NCI-H2107 treated with DMSO at 0.1 percent for 48 hours (cell line): ENCODE measurements at regions not wholly inside any gene's neighbourhood (a gene's known extent, or its start where the extent isn't known, plus 50 kb on each side); places are given as distances from the start of the nearest gene placed in this dataset.

Experiments
- DNase-seq: peaks from one replicate; lab custom pipeline; 2025; ENCODE audit not compliant: unreplicated experiment; lab: John Stamatoyannopoulos, UW

DNA sequence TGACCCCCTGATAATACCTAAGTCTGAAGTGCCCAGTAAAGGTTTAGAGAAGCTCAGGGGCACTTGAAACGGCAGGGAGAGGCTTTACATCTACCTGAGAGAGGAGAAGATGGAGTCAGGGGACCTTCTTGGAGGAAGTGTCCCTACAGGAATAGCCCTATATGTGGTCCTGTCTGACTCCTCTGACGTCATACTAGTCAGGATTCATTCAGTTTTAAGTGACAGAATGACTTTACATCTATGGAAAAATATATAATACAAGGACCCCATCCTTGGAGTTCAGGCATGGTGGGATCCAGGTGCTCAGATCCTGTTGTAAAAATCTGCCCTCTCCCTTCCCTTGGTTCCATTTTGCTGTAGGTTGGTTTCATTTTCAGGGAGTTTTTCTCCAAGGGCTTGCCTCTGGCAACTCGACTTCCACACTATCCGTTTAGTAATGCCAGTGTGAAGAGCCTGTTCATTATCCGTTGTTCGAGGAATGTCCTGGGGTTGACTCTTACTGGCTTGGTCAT is 205.6 kb downstream of the IRF8 start:
- no peak for DNase-seq

DNA sequence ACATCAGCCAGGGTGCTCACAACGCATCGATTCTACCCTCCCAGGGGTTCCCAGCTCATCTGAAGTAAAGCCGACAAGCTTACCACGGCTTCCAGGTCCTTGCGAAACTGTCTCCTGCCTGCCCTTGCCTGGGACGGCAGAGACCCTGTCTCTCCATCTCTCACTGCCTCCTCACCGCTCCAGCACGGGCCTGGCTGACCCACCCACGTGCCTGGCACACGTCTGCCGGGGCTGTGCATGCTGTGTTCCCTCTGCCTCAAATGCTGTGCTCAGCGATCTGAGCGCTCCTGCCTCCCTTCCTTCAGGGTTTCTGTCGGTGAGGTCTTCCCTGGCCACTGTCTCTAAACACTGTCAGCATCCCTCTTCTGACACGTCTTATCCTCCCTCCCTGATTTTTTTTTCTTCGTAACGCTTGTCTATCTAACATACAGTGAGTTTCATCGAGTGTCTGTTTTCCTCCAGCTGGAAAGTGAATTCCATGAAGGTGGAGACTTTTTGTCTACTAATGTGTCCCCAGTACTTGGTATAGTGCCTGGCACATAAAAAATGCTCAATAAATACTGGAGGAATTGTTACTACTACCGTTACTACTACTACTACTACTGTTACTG is 208.4 kb downstream of the IRF8 start:
- DNase-seq, result no peak

DNA sequence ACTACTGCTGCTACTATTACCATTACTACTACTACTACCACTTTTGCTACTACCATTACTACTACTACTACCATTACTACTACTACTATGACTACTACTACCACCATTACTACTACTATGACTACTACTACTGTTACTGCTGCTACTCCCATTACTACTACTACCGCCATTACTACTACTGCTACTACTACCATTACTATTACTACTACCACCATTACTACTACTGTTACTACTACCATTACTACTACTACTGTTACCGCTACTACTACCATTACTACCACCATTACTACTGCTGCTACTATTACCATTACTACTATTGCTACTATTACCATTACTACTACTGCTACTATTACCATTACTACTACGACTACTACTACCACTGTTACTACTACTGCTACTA is 209.1 kb downstream of the IRF8 start:
- DNase-seq, result no peak

DNA sequence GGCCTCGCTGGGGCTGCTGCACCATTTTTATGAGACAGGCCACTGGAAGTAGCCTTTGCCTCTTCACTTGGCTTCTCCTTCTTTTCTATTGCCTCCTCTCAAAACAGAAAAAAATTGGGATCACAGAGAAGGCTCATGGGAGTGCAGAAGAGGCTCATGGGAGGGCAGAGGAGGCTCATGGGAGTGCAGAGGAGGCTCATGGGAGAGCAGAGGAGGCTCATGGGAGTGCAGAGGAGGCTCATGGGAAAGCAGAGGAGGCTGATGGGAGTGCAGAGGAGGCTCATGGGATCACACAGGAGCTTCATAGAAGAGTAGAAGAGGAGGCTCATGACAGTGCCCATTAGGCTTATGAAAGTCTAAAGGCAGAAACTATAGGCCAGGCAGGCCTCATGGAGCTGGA is 211.2 kb downstream of the IRF8 start:
- no peak for DNase-seq

DNA sequence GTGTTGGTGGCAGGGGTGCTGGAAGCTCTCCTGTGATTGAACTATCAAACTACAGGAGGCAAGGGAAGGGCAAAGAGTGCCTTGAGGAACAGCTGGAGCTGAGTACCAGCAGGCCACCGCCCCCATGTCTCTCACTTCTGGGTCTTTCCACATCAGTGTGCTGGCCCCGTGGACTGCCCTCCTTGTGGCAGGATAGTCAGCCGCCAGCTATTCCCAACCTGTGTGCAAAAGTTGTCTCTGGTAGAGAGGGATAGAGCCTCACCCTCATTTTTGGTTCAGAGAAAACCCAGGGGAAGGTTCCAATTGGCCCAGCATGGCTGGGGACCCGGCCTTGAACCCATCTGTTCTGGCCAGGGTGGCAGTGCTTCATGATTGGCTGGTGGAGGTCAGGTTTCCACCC is 211.8 kb downstream of the IRF8 start:
- no peak for DNase-seq

DNA sequence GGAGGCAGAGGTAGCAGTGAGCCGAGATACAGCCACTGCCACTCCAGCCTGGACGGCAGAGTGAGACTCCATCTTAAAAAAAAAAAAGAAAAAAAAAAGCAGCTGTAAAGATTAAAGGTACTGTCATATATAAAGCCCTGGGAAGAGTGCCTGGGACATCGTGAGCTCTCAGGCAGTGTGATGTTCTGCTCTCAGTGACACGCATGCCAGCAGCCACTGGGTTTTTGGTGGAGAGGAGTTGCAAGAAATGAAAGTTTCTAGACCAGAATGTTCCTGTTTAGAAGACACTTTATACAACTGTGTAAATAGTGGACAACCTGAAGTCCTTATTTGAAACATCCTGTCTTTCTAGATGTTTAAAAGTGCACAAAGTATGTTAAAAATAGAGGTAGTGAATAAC is 213.2 kb downstream of the IRF8 start:
- no peak for DNase-seq

DNA sequence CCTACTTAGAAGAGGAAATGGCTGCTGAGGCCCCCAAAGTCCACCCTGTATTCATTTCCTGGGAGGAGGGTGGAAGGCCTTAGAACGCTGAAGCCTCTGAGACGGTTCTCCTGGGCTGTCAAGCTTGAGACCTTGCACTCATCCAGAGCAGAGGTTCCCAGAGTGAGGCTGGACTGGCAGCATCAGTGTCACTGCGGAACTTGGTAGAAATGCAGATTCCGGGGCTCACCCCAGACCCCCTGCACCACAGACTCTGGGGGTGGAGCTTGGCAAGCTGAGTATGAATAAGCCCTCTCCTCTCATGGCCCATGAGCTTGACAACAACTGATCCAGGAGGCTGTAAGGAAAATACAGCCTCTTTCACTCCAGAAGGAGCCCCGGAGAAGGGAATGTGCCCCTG is 218.3 kb downstream of the IRF8 start:
- DNase-seq, result no peak

DNA sequence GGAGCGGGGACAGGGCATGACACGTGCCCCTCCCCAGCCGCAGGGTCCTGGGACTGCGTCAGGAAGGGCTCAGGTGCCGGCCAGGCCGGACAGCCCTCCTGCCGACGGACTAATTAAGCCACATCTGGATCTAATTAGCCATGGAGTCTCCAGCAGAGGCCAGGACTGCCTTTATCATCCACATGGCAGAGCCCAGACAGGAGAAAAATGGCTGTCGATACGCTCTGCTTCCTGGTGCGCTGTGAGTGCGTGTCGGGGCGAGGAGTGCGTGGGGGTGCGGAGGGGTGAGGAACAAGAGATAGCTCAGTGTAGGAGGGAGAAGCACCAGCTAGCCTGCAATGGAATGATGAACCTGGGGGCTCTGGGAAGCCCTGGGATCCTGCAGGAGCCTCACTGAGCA is 218.8 kb downstream of the IRF8 start:
- DNase-seq, result no peak

DNA sequence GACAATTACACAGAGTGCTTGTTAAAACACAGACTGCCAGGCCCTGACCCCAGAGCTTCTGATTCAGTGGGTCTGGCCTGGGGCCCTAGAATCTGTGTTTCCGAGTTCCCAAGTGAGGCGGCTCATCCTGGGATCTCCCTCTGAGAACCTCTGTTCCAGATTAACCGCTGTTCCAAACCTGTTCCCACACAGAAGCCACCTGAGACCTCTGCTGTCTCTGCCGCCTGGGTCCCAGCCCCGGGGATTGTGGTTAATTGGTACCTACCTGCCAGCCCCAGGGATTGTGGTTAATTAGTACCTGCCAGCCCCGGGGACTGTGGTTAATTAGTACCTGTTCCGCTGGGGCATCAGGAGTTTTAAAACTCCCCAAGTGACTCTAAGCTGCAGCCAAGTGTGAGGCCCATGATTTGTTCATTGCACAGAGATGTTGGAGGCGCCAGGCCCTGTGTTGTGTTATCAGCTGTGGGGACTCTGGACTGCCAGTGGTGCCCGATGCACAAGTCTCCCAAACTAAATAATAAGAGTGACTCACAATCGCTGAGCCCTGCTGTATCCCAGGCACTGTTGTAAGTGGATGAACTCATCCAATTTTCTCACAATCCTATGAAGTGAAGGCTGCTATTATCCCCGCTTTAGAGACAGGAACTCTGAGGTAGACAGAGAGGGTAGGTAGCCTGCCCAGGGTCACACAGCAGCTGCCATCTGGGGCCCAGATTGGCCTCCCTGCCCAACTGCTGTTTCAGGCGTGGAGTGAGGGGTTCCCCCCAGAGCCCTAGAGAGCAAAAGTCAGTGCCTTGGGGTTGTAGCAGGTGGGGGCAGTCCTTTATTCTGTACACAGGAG is 219.7 kb downstream of the IRF8 start:
- no peak for DNase-seq

DNA sequence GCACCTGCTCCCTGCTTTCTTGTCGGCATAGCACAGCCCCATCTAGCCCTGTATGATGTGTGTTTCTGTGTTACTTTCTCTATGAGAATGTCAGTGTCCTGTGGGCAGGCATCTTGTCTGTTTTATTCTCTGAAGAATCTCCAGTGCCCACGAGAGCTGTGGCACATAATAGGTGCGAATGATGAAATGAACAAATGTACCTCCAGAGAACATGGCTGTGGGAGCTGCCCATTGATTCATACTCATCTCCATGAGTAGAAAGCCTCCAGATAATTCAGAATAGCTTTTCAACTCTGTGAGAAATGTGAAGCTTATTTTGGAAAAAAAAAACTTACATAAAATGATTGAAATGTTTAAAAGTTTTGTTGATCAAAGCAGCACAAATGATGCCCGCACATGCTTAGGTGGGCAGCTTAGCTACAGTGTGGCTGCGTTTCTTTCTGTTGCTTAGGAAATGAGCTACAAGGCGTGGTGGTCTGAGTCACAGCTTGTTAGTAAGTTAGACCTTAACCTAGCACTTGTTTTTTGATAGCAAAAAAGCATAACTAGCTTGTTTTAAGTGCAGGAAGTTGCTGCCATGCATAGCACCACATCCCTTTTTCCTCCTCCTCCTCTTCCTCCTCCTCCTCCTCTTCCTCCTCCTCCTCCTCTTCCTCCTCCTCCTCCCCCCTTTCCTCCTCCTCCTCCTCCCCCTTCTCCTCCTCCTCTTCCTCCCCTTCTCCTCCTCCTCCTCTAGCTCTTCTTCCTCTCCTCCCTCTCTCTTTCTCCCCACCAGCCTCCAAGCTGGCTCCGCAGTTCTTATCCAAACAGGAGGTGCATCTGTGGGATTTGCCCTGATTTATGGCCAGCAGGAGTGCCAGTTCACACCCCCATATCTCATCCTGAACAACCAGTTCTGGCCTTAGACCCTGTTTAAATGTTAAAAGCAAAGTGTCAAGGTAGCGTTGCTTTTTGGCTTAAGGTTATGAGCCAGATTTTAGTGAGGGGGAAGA is 221.5 kb downstream of the IRF8 start:
- DNase-seq, result no peak

DNA sequence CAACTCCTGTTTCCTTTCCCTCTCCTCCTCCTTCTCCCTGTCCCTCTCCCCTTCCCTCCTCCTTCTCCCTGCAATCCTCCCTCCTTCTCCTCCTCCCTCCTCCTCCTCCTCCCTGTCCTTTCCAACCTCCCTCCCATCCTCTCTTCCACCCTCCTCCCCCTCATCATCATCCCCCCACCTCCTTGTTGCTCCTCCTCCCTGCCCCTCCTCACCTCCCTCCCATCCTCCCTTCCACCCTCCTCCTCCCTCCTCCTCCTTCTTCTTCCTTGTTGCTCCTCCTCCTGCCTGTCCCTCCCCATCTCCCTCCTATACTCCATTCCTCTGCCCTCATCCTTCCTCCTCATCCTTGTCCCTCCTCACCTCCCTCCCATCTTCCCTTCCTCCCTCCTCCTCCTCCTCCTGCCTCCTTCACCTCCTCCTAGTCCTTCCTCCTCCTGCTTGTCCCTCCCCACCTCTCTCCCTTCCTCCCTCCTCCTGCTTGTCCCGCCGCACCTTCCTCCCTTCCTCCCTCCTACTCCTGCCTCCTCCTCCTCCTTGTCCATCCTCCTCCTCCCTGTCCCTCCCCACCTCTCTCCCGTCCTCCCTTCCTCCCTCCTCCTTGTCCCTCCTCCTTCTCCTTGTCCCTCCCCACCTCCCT is 222.5 kb downstream of the IRF8 start:
- no peak for DNase-seq

DNA sequence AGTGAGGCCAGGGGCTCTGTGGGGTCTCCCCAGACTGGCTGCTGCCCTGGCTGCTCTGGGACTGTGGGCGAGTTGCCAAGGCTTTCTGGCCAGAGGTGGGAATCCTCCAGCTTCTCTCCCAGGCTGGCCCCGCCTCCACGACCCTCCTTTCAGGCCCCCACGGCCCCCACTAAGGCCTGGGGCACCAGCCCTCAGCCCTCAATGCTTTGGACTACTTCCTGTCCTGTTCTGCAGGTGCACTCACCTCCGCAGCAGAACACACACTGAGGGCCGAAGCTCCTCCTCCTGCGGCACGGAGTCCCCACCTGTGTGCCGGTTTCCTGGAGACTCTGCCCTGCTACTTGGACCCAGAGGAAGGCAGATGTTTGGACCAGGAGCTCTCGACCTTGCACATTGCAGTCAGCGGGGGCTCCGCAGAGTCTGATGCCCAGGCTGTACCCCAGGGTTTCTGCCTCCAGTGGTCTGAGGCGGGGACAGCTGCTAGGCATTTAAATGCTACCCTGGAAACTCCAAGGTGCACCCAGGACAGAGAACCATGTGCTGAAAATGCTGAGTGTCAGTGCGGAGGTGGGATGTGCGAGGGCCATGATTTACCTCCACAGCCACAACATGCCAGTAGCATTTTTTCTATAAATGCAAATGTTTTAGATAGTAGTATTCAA is 223.8 kb downstream of the IRF8 start:
- DNase-seq, result no peak

DNA sequence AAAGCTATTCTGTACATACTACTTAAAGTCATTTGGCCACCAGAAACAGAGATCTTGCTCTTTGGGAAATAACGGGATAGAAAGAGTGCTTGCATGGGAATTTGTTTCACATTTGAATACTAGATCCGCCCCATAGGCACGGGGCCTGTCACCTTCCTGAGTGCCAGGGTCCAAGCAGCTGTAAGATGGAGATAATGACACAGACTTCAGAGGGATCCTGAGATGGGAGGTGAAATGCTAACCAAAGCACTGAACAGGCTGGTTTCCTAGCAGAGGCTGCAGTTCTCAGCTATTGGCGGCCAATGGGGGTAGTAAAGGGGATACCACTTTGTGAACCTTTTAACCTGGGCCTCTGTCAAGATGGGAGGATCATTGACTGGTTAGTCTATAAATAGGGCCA is 225.4 kb downstream of the IRF8 start:
- DNase-seq, result no peak

DNA sequence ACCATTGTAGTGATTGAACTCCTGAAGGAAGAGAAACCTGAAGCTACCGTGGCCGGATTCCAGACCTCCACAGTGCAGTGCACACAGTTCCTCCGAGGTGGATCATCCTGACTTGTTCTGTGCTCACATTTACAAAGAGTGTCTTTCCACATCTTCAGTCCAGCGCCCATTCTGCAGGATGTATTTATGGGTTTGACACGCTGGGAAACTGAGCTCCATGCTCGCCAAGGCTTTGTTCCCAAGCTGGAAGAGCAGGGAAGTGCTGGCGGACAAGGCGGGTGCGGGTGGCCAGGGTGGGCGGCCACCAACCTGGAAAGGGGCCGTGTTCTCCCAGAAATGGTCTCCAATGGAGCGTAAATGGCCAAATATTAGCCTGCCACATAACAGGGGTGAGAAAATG is 227.9 kb downstream of the IRF8 start:
- DNase-seq, result no peak

DNA sequence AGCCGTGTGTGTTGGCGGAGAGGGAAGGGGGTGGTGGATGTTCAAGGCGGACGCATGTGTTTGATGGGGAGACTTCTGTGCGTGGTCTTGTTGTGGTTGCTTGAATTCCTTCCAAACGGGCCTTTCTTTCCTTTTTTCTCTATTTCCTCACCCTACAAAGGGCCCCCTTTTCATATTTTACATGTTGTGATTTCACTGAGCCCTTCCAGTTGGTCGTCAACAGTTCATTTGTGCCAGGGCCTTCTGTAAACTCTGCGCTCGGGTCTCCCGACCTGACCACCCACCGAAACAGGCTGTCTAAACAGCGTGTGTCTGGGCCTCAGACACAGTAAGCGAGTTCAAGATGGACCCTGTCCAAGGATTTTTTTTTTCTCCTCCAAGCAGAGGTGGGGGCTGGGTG is 228.4 kb downstream of the IRF8 start:
- no peak for DNase-seq

DNA sequence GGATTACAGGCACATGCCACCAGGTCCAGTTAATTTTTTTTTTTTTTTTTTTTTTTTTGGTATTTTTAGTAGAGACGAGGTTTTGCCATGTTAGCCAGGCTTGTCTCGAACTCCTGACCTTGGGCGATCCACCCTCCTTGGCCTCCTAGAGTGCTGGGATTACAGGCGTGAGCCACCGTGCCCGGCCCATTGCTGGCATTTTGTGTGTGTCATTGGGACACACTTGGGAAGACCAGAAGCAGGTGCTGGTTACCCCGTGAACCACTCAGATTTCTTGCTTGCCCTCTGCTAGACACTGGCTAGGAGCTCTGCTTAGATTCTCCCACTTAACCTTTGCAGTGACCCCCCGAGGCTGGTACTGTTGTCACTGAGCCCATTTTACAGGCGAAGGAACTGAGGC is 229.3 kb downstream of the IRF8 start:
- DNase-seq, result no peak

DNA sequence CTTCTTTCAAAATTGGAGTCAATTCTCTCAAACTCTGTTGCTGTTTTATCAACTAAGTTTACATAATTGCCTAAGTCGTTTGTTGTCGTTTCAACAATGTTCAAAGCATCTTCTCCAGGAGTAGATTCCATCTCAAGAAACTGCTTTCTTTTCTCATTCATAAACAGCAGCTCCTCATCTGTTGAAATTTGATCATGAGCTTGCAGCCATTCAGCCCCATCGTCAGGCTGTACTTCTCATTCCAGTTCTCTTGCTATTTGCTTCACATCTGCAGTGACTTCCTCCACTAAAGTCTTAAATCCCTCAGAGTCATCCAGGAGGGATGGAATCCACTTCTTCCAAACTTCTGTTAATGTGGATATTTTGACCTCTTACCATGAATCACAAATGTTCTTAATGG is 230.6 kb downstream of the IRF8 start:
- no peak for DNase-seq

DNA sequence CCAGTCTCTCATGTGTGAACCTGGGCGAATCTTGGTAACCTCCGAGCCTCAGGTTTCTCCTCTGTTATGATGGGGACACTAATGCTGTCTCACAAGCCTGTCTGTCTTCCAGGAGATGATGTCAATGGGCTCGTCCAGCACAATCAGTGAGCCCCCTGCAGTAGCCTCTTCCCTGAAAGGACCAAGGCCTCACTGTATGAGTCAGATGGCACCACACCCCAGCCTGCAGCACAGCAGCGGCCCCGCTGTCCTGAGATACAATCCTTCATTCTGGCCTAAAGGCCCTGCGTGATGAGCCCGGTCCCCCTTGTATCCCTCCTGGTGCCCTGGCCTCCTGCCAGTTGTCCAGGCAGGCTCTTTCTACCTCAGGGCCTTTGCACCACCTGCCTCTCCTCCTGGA is 234.4 kb downstream of the IRF8 start:
- no peak for DNase-seq

DNA sequence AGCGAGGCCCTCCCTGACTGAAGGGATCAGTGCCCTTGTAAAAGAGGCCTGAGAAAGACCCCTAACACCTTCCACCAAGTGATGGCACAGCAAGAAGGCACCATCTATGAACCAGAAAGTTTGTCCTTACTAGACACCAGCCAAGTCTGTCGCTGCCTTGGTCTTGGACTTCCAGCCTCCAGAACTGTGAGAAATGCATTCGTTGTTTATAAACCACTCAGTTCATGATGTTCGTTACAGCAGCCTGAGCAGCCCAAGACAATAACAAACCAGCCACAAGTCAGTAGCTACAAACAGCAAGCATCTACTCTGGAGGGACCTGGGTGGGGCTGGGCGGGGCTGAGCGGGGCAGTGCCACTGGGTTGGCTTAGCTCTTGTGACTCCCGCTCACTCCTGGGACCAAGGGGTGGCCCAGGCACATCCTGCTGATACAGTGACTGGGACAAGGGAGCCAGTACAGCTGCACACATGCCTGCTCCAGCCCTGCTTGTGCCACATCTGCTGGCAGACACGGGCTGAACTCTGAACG is 234.9 kb downstream of the IRF8 start:
- DNase-seq, result no peak

DNA sequence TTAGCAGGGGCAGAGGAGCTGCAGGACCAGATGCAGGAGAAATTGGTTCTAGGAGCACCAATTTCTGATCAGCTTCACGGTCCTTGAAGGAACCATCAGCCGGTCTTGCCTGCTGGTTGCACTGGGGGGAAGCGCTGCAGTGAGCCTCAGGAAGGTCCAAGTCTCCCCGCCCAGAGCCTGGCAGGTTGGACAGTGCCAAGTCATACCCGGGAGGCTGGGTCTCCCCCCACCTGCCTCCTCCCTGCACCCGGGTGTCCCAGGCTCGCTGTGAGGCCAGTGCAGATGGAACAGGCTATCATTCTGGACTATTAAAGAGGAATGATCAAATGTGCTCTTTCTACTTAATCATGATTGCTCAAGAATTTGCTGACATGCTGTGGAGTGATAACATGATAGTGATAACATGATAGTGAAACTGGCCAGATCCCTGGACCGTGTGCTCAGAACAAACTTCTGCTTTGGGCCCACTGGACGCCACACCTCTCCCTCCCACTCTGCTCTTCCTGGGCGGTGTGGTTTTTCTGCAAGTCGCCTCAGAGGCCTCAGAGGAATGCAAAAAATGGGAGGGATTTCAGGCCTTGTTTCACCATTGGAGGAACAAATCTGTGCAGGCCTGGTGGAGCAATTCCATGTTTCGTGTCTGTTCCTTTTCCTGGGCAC is 236.0 kb downstream of the IRF8 start:
- no peak for DNase-seq
